ENCODE measurements at regions not wholly inside any gene's neighbourhood (a gene's known extent, or its start where the extent isn't known, plus 50 kb on each side); places are given as distances from the start of the nearest gene placed in this dataset.
"Not testable (repeated sequence)": the region's sequence is repeated elsewhere in the genome, so short reads cannot be mapped to it uniquely, and the experiment has no call there.

DNA sequence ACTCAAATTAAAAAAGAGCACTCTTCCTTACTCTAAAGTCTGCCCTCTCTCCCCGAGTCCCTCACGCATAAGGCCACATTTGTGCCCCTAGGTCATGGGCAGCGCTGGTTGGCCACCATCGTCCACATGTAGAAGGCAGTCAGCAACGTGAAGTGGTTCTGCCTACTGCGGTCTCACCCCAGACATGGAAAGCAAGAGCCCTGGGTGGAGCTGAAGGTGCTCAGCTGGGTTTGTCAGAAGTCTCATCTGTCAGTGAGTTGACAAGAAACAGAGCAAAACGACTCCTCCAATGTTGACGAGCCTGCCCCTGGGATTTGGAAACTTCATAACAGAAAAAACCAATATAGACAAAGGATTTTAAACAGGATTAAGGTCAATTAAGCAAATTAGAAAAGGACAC, 192.3 kb upstream of the PRSS58 start:
- Histone ChIP-seq H3K27me3 (no peaks in the 10 kb centered on the region), H3K36me3 (no peaks in the 10 kb centered on the region), H3K4me1 (ENCODE audit: control insufficient read depth in 1 of 2, insufficient read depth in 1 of 2, low read depth in 1 of 2, low read length in 1 of 2) (peaks cover 6 to 7% of the 10 kb centered on the region in 2 experiments), H3K4me3 (ENCODE audit: low read depth in 1 of 2, low read length in 1 of 2) (no peak overlapping the region), H3K27ac (no peak overlapping the region), H3K9me3 (no peaks in the 10 kb centered on the region)
- TF ChIP-seq, protein P1, sequence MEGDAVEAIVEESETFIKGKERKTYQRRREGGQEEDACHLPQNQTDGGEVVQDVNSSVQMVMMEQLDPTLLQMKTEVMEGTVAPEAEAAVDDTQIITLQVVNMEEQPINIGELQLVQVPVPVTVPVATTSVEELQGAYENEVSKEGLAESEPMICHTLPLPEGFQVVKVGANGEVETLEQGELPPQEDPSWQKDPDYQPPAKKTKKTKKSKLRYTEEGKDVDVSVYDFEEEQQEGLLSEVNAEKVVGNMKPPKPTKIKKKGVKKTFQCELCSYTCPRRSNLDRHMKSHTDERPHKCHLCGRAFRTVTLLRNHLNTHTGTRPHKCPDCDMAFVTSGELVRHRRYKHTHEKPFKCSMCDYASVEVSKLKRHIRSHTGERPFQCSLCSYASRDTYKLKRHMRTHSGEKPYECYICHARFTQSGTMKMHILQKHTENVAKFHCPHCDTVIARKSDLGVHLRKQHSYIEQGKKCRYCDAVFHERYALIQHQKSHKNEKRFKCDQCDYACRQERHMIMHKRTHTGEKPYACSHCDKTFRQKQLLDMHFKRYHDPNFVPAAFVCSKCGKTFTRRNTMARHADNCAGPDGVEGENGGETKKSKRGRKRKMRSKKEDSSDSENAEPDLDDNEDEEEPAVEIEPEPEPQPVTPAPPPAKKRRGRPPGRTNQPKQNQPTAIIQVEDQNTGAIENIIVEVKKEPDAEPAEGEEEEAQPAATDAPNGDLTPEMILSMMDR (IDR thresholded peaks at IDR 0.05): no peak

DNA sequence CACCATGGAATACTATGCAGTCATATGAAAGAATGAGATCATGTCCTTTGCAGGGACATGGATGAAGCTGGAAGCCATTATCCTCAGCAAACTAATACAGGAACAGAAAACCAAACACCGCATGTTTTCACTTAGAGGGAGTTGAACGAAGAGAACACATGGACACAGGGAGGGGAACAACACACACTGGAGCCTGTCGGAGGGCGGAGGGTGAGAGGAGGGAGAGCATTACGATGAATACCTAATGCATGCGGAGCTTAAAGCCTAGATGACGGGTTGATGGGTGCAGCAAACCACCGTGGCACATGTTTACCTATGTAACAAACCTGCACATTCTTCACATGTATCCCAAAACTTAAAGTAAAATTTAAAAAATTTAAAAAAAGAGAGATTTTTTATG, 191.0 kb upstream of the PRSS58 start:
- not testable (repeated sequence) for H3K9me3 ChIP-seq; H3K27me3 ChIP-seq; H3K36me3 ChIP-seq; H3K4me3 ChIP-seq (ENCODE audit: low read depth in 1 of 2, low read length in 1 of 2); H3K27ac ChIP-seq
- H3K4me1 ChIP-seq (ENCODE audit: control insufficient read depth in 1 of 2, insufficient read depth in 1 of 2, low read depth in 1 of 2, low read length in 1 of 2): peaks cover 15 to 16% of the 10 kb centered on the region in 2 experiments

DNA sequence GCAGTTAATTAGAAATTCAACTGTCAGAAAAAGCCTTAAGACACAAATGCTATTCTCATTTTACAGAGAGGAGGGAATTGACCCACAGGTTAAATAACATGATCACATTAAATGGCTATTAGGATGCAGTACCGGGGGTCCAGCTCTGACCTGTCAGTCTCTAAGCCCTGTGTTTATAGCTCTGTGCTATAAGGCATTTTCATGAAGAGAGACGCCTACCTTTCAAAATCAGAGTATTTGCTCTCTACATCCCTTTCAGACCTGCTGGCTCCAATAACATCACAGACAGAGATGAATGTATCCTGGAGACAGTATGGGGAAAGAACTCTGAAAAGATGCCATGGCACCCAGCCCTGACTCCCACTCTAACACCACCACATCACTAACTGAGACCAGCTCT, 189.9 kb upstream of the PRSS58 start:
- H3K9me3 ChIP-seq: no peaks in the 10 kb centered on the region
- H3K27ac ChIP-seq: no peak overlapping the region
- peaks cover 26 to 27% of the 10 kb centered on the region in 2 experiments for H3K4me1 ChIP-seq (ENCODE audit: control insufficient read depth in 1 of 2, insufficient read depth in 1 of 2, low read depth in 1 of 2, low read length in 1 of 2)
- no peaks in the 10 kb centered on the region for H3K36me3 ChIP-seq
- H3K4me3 ChIP-seq (ENCODE audit: low read depth in 1 of 2, low read length in 1 of 2): no peak overlapping the region
- TF ChIP-seq, protein P1 (IDR thresholded peaks at IDR 0.05): no peak
- H3K27me3 ChIP-seq: no peaks in the 10 kb centered on the region

DNA sequence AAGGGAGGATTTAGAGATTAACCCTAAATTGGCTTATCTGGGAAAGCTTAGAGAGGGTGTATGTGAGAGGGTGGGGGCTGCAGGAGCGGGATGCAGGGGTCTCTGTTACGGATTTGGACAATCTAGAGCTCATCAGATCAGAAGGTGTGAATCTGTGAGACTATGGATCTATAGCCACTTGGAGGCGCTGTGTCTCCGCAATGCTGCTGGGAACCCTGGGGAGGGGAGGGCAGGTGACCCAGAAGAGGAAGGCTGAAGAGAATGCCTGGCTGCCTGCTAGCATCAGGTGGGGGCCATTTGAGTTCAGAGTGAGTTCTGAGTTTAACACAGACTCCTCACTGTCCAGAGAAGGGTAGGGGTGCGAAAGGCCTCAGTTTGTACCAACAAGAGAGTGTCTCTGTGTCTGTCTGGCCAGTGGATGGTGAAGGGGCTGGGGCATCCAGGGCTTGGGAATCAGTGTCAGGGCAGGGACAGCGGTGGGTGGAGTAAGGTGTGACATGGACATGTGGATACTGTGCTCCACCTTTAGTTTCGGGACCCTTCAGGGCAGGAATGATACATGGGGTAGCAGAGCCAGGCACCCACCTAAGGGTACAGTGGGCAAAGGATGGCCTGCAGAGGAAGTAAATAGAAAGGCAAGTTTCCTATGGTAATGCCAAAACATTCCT, 187.3 kb upstream of the PRSS58 start:
- no peak overlapping the region for H3K4me3 ChIP-seq (ENCODE audit: low read depth in 1 of 2, low read length in 1 of 2)
- no peaks in the 10 kb centered on the region for H3K9me3 ChIP-seq
- H3K27ac ChIP-seq: peak overlapping the region; percentile 76
- H3K4me1 ChIP-seq (ENCODE audit: control insufficient read depth in 1 of 2, insufficient read depth in 1 of 2, low read depth in 1 of 2, low read length in 1 of 2): peaks cover 52 to 53% of the 10 kb centered on the region in 2 experiments
- no peaks in the 10 kb centered on the region for H3K27me3 ChIP-seq
- TF ChIP-seq, protein P1 (IDR thresholded peaks at IDR 0.05): no peak
- H3K36me3 ChIP-seq: no peaks in the 10 kb centered on the region

DNA sequence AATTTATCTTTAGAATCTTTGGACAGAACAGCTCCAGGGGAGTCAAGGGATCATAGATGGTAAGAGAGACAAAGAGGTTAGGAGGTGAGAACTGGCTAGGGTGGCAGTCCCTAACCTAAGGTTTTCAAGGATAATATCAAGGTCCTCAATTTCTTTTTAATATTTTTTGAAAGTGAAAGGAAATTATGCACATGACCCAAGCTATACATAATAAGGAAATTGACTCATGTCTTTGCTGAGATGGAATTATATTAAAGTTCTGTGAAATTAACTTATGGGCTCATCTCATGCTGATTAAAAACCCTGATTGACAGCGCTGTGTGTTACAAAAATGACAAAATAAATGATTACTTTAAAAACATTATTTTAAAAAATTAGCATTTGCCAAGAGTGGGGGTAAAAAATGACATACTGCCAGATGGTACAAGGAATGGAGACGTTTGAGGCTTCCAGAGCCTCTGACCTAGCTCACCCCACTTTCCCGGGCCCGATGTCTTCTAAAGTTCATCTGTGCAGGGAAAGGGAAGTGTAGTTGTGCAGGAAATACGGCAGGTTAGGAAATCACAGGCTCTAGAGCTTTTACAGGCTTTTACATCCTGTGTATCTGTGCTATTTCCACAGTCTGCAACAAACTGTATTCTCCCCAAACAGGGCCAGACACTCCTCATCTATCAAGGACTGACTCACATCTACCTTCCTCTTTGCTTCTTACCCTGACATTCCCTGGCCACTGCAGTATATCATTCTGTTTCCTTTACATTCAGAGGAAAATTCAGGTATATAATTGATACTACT, 185.6 kb upstream of the PRSS58 start:
- Histone ChIP-seq H3K27me3 (no peaks in the 10 kb centered on the region), H3K4me1 (ENCODE audit: control insufficient read depth in 1 of 2, insufficient read depth in 1 of 2, low read depth in 1 of 2, low read length in 1 of 2) (peaks cover 69 to 70% of the 10 kb centered on the region in 2 experiments), H3K27ac (peak overlapping the region; percentile 76), H3K4me3 (ENCODE audit: low read depth in 1 of 2, low read length in 1 of 2) (peak overlapping the region in 1 of 2 experiments; percentile 15), H3K36me3 (no peaks in the 10 kb centered on the region), H3K9me3 (no peaks in the 10 kb centered on the region)
- TF ChIP-seq, protein P1 (IDR thresholded peaks at IDR 0.05): no peak

DNA sequence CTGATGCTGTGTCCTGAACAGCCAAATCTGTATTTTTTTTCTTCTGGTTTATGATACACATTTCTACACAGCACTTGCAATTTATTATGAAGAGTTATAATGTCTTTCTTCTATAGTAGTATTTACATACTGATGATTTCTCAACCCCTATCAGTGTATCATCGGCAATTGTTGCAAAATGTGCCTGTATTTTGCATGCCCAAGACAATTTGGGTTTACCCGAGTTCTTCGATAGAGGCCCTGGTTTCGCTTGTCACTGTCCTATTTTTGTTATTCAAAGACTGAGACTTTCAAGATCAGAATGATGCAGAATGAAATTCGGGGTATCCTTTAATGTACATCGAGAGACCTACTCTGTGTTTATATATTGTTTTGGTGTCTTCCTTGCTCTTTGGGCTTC, 184.5 kb upstream of the PRSS58 start:
- H3K4me1 ChIP-seq (ENCODE audit: control insufficient read depth in 1 of 2, insufficient read depth in 1 of 2, low read depth in 1 of 2, low read length in 1 of 2): peaks cover 71 to 75% of the 10 kb centered on the region in 2 experiments
- H3K27me3 ChIP-seq: no peaks in the 10 kb centered on the region
- H3K9me3 ChIP-seq: no peaks in the 10 kb centered on the region
- H3K36me3 ChIP-seq: no peaks in the 10 kb centered on the region
- peak overlapping the region; percentile 76 for H3K27ac ChIP-seq
- TF ChIP-seq, protein P1 (IDR thresholded peaks at IDR 0.05): no peak
- H3K4me3 ChIP-seq (ENCODE audit: low read depth in 1 of 2, low read length in 1 of 2): no peak overlapping the region

Data from neutrophil (primary cell).